Lung microvascular endothelial cell (primary cell): ENCODE measurements at regions not wholly inside any gene's neighbourhood (a gene's known extent, or its start where the extent isn't known, plus 50 kb on each side); places are given as distances from the start of the nearest gene placed in this dataset.

Experiments used
- DNase-seq, 2 donors: peaks; one replicate each; pipeline versions ENCODE4 v3.0.0 to v3.0.0-alpha.2; 2010; ENCODE audit warnings: low read depth in 2 of 2

DNA sequence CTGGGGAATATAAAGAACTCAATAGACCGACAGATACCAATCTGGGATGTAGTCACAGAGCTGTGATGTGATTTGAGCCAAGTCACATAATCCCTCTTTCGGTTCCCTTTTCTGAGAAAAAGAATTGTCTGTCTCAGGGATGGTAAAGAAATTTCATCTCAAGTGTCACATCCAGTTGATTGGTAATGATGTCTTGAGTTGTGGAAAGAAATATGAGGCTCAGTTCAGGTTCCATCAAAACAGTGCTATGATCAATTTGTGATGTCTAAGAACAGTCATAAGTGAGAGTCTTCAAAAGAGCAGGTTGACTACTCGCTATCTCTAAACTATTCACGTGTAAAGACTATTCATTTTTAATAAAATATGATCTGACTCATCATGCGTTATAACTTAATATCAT is 223.3 kb downstream of the METTL4 start:
- no peak for DNase-seq

DNA sequence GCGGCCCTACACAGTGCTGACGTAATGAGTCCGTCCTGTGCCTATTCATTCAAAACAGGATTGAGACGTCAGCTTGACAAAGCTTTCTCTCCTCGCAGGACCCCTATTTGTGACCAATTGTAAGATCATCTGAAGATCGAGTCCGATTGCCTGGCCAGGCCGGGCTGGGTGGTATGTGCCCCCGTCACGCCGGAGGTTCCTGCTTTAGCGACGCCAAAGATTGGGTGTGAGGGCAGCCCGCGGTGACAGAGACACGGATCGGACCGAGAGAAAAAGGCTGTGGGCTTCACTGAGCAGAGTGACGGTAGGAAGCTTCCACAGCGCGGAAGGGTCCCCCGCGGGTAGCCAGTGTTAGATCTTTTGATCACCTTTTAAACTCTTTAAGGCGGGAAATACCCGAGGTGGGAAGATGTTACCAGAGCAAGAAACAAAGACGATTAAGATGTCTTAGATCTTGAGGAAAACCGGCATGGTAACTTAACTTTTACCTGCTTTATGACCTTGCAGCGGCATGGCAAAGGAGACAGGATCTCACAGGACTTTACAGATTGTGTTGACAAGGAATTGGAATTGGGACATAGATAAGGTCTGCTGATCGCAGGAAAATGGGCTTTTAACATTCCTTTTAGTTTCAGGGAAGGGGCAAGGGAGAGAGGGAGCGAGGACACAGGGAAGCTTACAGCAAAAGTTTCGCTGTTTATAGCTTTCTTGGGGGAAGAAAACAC is 220.0 kb downstream of the METTL4 start:
- DNase-seq = no peak

DNA sequence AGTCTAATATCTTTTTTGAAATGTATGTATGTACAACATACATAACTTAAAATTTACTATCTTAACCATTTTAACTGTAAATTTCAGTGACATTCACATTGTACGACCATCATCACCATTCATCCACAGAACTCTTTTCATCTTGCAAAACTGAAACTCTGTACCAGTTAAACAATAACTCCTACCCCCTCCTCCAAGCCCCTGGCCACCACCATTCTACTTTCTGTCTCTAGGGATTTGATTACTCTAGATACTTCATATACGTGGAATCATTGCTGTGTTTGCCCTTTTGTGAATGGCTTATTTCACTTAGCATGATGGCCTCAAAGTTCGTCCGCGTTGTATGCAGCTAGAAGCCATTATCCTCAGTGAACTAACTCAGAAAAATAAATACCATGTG is 217.0 kb downstream of the METTL4 start:
- DNase-seq = no peak

DNA sequence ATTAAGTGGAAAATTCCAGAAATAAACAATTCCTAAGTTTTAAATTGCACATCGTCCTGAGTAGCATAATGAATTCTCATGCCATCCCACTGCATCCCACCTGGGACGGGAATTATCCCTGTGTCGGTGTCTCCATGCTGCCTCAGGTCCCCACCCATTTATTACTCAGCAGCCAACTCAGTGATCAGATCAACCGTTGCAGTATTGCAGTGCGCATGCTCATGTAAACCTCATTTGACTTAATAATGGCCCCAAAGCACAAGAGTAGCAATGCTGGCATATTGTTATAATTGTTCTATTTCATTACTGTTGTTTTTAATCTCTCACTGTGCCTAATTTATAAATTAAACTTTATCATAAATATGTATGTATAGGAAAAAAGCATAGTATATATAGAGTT is 214.4 kb downstream of the METTL4 start:
- no peak for DNase-seq

DNA sequence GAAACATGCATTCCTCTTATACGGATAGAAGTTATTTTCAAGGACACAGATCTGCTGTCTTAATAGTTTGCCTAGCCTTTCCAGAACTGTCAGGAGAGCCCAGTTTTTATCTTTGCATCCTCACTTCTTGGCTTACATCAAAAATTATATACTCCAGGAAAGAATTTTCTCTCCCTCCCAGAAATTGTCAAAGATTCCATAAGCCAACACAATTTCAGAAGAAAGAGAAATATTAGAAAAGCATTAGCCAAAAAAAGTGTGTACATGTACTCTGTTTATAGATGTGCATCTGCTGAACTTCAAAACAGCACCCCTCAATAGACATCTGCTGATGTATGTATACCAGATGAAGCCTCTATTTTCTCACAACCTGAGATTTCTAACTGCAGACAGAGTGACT is 210.4 kb downstream of the METTL4 start:
- DNase-seq = no peak

DNA sequence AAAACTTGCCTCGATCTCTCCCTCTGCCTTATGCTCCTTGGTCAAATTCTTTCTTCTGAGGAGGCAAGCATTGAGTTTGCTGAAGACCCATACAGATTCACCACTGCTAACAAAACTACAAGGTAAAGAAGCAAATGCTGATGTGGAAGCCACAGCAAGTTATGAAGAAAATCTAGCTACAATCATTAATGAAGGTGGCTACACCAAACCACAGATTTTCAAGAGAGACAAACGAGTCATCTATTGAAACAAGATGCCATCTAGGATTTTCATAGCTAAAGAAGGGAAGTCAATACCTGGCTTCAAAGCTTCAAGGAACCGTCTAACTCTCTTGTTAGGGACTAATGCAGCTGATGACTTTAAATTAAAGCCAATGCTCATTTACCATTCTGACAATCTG is 203.2 kb downstream of the METTL4 start:
- DNase-seq = no peak

DNA sequence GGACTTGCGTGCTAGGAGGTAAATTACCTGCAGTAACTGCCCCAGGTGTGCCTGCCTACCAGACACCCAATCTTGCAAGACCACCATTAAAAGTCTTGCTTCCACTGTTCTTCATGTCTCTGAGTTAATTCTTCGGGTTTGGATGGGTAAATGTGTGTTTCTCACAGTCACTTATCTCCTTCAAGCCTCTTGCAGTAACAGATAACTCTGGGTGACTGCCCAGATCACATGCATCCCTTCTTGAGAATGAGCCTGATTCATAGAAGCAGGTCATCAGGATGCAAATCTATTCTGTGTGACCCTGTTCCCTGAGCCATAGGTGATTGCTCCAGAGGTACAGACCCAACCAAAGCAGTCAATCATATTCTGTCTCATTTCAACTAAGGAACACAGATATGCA is 194.6 kb downstream of the METTL4 start:
- DNase-seq = no peak

DNA sequence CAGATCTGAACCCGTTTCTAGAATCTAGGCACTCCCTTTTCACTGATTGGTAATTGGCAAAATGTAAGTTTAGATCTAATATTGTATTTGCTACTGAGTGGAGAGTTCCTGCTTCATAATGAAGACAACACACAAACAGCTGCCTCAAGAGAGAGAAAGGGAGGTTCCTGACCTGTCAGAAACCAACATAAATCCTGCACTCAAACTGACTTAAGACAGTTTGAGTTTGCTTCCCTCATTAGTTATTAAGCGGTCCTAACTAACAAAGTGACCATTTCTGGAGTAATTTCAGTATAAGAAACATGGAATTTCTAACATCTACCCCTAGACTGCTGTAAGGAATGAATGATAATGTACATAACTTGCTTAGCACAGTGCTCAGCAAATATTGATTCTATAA is 191.2 kb downstream of the METTL4 start:
- DNase-seq = no peak

DNA sequence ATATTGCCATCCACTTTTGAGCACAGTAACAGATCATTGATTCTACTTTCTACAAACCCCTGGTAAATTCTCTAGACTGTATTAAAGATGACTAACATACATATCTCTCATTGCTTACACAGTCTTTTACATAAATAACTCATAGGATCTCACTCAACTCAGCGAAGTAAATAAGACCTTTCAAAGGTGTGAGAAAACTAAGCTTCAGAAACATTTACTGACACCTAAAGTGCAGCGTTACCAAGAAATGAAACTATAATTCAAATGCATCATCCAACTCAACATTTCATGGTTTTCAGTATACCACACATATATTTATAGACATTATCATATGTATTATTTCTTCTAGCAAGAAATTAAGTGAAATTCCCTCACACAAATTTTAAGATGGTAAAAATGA is 189.8 kb downstream of the METTL4 start:
- DNase-seq = no peak

DNA sequence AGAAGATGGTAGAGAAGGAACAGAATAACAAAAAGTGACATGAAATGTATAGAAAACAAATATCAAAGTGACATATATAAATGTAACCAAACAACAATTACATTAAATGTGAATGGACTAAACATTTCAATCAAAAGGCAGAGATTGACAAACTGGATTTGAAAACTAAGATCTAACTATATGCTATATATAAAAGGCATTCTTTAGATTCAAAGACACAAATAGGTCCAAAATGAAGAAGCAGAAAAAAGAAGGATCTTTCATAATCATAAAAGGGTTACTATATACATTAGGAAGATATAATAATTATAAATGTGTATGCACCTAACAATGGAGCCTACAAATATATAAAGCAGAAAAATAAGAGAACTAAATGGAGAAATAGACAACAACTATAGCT is 183.7 kb downstream of the METTL4 start:
- DNase-seq = no peak

DNA sequence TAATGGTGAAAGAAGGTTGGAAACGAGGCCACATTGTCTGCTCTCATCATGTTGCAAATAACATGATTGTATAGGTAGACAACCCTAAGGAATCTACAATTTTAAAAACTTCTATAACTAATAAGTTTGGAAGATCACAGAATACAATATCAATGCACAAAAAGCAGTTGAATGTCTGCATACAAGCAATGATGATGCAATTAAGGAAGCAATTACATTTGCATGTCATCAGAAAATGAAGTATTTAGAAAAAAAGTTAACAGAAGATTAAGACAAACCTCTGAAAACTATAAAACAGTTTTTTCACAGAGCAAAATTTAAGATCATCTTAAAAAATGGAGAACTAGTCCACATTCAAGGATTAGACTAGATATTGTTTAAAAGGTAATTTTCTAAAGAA is 181.1 kb downstream of the METTL4 start:
- DNase-seq = no peak

DNA sequence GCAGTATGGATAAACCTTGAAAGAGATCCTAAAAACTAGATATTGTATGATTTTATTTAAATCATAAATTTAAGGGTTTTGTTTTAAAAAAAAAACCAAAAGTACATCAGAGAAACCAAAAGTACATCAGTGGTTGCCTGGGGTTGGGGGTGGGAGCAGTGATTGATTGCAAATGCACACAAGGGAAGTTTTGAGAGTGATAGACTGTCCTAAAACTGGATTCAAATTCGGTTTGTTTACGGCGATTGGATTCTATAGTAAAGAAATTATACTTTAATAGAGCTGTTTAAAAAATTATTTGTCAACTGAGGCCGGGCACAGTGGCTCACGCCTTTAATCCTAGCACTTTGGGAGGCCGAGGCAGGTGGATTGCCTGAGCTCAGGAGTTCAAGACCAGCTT is 179.8 kb downstream of the METTL4 start:
- no peak for DNase-seq

DNA sequence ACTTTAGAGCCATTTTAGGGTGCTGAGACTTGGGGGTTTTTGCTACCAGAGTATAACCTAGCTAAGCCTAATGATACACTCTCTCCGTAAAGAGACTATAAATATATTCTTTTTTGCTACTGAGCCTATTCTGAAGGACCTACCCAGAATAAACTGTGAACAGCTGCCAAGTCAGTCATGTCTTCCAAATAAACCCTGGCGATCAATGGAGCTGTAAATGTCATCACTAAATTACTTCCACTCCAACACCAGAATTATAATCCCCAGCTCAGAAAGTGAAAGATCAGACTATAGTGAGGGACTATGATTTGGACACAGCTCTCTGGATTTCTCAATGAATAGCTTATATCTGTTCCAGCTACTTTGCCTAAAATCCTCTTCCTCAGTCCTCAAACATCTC is 178.9 kb downstream of the METTL4 start:
- no peak for DNase-seq

DNA sequence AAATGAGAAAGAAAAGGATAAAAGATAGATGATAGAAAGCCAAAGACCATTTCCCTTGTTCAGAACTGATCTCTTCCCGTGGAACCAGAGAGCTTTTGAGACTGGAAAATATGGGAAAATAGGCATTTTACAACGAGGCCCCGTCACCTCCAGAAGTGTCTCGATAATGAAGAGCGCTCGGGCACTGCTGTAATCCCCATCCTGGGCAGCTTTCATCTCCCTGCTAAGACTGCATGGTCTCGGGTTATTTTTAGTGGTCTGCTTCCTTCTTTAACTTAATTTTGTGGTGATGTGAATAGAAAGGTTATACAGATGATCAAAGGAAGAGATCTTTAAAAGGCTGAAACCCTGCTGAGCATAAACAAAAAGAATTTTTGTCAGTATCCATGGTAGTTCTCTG is 176.6 kb downstream of the METTL4 start:
- no peak for DNase-seq

DNA sequence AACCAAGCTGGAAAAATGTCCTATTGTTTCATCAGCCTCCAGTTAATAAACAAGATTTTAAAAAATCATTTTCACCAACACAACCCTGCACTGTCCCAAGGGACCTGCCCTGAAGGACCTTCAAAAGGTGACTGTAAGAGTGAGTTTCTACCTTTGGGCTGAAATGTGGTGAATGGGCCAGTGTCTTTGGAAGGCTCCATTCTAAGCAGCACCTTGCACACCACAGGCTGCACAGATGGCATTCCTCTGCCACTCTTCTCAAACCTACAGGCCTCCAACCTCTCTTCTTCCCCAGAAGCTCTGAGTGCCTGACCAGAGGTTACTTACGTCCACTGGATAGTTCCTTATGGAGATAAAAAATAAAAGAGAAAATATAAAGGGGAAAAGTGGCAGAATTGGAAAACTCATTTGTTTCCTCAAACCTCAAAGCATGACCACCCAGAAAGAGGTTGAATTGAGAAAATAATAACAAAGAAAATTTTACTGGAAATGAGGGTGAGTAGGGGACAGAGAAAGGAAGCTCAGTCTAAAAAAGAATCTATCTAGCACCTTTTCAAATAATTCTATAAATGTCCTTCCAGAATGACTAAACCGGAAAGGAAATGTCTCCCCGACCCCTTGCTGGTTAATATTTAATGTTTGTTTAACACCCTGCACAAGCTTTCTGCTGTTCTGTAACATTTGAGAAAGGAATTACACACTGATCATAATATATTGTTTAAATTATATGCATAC is 175.7 kb downstream of the METTL4 start:
- no peak for DNase-seq

DNA sequence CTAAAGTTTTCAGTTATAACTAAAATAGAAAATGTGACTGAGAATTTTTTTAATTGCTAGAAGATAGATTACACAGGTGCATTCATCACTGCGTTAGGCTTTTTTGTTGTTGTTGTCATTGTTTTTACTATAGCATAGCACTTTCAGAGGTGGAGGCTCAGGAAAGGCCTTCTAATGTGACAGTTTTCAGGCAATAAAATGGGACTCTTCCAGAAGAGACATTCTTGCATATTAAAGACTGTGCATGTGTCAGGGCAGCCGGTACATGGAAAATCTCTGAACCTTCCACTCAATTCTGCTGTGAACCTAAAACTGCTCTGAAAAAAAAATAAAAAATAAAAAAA is 175.2 kb downstream of the METTL4 start:
- no peak for DNase-seq

DNA sequence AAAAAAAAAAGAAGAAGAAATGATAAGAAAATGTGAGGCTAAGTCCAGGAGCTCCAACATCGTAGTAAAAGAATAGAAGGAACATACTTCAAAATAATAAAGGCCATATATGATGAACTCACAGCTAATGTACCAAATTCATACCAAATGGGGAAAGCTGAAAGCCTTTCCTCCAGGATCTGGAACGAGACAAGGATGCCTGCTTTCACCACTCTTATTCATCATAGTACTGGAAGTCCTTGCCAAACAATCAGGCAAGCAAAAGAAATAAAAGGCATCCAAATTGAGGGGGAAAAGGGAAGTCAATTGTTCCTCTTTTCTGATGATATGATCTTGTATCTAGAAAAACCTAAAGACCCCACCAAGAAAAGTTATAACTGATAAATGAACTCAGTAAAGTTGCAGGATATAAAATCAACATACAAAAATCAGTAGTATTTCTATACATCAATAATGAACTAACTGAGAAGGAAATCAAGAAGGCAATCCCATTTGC is 170.6 kb downstream of the METTL4 start:
- no peak for DNase-seq

DNA sequence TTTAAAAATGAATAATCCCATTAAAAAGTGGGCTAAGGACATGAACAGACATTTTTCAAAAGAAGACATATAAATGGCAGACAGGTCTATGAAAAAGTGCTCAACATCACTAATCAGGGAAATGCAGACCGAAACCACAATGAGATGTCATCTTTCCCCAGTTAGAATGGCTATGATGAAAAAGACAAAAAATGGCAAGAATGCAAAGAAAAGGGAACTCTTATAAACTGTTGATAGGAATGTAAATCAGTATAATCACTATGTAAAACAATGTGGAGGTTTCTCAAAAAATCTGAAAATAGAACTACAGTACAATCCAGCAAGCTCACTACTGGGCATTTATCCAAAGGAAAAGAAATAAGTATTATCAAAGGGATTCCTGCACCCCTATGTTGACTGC is 169.2 kb downstream of the METTL4 start:
- no peak for DNase-seq

DNA sequence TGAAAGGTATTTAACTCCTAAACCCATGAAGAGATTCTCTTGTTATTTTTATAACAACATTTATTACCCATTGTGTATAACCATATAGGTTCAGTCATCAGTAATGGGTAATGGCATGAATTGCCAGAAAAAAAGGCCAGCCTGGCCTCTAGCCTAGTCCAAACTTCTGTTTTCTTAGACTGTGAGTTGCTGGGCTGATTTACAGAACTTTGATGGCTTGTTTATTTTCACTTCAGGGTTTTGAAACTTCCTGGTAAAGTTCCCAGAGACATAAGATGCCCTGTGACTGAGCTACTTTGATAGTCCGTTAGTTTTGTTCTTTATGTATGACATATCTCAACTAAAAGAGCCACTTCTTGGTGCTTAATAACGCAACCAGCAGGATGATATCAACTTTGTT is 164.8 kb downstream of the METTL4 start:
- DNase-seq = peak in 1 of 2 donors; percentile 47

DNA sequence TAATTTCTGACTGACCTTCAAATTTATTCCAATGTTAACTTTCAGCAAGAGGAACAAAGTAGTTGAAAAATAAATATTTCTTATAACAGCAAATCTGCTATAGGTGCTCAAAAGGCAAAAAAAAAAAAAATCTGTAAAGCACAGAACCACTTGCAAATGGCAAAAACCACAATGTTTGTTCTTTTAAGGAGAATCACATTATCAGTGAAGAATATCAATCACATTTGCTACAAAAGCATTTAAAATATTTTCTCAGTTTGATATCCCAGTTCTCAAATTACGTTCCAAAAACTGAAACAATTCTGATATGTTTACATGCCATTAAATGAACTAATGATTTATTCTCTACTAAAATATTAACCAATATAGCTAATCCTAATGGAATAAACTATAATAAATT is 163.3 kb downstream of the METTL4 start:
- no peak for DNase-seq

DNA sequence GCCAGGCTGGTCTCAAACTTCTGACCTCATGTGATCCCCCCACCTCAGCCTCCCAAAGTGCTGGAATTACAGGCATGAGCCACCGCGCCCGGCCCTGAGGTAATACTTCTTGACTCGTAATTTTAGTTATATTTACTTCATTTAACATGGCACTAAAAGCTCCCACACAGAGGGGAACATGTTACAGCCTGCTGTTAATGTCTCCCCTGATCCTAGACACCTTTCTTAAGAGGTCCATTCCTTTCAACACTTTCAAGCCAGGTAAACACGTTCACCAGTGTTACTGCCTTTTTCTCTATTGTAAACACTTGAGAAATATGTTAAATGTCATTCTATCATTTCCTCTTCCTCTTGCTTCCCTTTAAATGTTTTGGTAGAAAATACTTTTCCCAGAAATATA is 161.4 kb downstream of the METTL4 start:
- DNase-seq = no peak

DNA sequence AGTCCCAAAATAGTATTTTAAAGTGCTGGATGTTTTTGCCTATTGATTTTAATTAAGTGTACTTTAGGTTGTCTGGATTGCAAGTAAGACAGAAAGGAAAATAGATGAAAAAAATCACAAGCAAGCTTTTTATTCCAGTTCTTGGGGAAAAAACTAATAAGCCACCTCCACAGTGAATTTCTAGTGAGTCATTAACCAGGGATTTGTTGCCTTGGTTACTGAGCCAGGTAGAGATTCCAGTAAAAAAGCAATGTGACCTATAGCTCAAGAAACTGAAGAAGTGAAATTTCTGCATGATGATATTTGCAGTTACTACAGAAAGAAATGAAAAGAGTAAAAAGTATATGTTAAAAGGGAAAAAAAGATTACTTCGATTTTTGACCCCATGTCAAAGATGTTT is 160.6 kb downstream of the METTL4 start:
- no peak for DNase-seq

DNA sequence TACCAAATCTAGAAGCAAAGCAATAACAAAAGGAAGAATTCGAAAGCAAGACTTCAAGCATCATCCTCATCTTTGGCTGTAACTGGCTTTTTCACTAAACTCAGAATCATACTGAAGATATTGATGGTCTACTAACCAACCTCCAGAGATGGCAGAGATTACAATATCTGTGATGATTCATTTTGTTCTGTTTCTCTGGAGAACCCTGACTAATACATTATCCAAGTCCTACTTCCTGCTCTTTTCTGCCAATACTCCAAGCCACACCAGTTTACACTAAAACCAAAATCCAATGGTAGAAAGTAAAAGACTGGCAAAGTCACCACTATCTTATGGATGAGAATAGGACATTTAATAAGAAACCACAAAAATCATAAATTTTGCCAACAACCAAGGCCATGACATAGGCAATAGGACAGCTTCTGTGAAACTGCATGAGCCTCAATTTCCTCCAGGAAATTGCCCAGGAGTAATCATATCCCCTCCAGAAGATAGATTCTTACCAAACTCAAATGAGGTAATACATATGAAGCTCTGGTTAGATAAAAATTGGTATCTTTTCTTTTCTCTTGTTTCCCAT is 159.8 kb downstream of the METTL4 start:
- DNase-seq = peak in 1 of 2 donors; percentile 66
